Subcutaneous abdominal adipose tissue (tissue), 5 donors: ENCODE measurements at regions not wholly inside any gene's neighbourhood (a gene's known extent, or its start where the extent isn't known, plus 50 kb on each side); places are given as distances from the start of the nearest gene placed in this dataset.

ENCODE experiments used
- H3K27ac ChIP-seq: one replicate; pipeline ENCODE4 v1.7.0; 2013; ENCODE audit warnings: low read depth, mild to moderate bottlenecking, inconsistent platforms, low read length, moderate library complexity
- H3K27me3 ChIP-seq, 5 donors: one replicate each; pipeline ENCODE4 v1.7.0; 2013; ENCODE audit warnings: low read length in 5 of 5, inconsistent platforms in 1 of 5; ENCODE audit not compliant: control insufficient read depth in 5 of 5, insufficient read depth in 4 of 5
- H3K36me3 ChIP-seq, 5 donors: one replicate each; pipeline ENCODE4 v1.7.0; 2013; ENCODE audit warnings: low read length in 5 of 5; ENCODE audit not compliant: control insufficient read depth in 5 of 5, insufficient read depth in 5 of 5
- H3K4me1 ChIP-seq, 5 donors: one replicate each; pipeline ENCODE4 v1.7.0; 2013; ENCODE audit warnings: low read length in 5 of 5, mild to moderate bottlenecking in 3 of 5, moderate library complexity in 1 of 5; ENCODE audit not compliant: control insufficient read depth in 5 of 5, insufficient read depth in 5 of 5
- H3K4me3 ChIP-seq, 5 donors: one replicate each; pipeline ENCODE4 v1.7.0; 2013; ENCODE audit warnings: low read length in 5 of 5, low read depth in 1 of 5
- H3K9ac ChIP-seq, 5 donors: one replicate each; pipeline ENCODE4 v1.7.0; 2013; ENCODE audit warnings: low read length in 5 of 5, mild to moderate bottlenecking in 4 of 5, moderate library complexity in 3 of 5
- H3K9me3 ChIP-seq, 5 donors: one replicate each; pipeline ENCODE4 v1.7.0; 2013; ENCODE audit warnings: low read length in 5 of 5; ENCODE audit not compliant: control insufficient read depth in 5 of 5
- donor health status: healthy.
- donor health status: healthy.
- donor health status: healthy.
- donor health status: healthy.
- donor health status: healthy.

- Histone ChIP-seq H3K9ac (no peak overlapping the region), H3K36me3 (no peaks in the 10 kb centered on the region), H3K9me3 (no peaks in the 10 kb centered on the region), H3K4me1 (peaks cover 0 to 7% (median 0%) of the 10 kb centered on the region in 5 donors), H3K4me3 (no peak overlapping the region), H3K27ac (no peak overlapping the region), H3K27me3 (no peaks in the 10 kb centered on the region)
Measured at GRCh38 chr15:53882311-53882710, 95.9 kb upstream of the UNC13C start.

DNA sequence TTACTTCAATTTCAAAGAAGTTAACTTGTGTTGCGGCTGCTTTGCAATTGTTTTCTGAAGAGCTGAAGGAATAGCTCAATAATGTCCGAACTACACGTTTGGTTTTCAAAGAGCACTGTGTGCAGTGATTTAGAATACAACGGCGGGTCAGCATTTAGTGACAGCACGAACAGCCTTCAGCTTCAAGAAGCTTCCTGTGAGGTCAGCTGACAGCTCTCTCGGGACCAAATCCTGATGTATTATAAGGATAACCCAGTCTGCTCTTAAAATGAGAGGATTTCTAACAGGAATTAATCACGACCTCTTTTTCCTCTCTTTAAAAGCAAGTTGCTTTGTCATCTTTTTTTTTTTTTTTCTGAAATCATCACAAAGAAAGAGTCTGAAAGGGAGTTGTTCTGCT lies 97.9 kb upstream of the UNC13C start:
- peak overlapping the region in 2 of 5 donors; percentile 23 to 26 for H3K4me3 ChIP-seq

GRCh38 chr15:53875711-53876110 lies 102.5 kb upstream of the UNC13C start:
- Histone ChIP-seq H3K9me3 (no peaks in the 10 kb centered on the region), H3K4me3 (no peak overlapping the region), H3K27ac (no peak overlapping the region), H3K9ac (no peak overlapping the region), H3K36me3 (no peaks in the 10 kb centered on the region), H3K4me1 (peaks cover 0 to 7% (median 0%) of the 10 kb centered on the region in 5 donors), H3K27me3 (no peaks in the 10 kb centered on the region)

More for the DNA sequence above, 97.9 kb upstream of the UNC13C start:
- Histone ChIP-seq H3K27me3 (no peaks in the 10 kb centered on the region), H3K9me3 (no peaks in the 10 kb centered on the region), H3K9ac (no peak overlapping the region), H3K27ac (no peak overlapping the region), H3K4me1 (peaks cover 0 to 7% (median 0%) of the 10 kb centered on the region in 5 donors), H3K36me3 (no peaks in the 10 kb centered on the region)

- H3K27me3 ChIP-seq: no peaks in the 10 kb centered on the region
- no peak overlapping the region for H3K9ac ChIP-seq
- H3K27ac ChIP-seq: no peak overlapping the region
- H3K36me3 ChIP-seq: no peaks in the 10 kb centered on the region
- H3K4me1 ChIP-seq: peaks cover 0 to 1% (median 0%) of the 10 kb centered on the region in 5 donors
- no peak overlapping the region for H3K4me3 ChIP-seq
- no peaks in the 10 kb centered on the region for H3K9me3 ChIP-seq
Measured at GRCh38 chr15:53875139-53875538, 103.1 kb upstream of the UNC13C start.

- H3K36me3 ChIP-seq: no peaks in the 10 kb centered on the region
- no peak overlapping the region for H3K4me3 ChIP-seq
- H3K9me3 ChIP-seq: no peaks in the 10 kb centered on the region
- H3K27me3 ChIP-seq: no peaks in the 10 kb centered on the region
- no peaks in the 10 kb centered on the region for H3K4me1 ChIP-seq
- H3K9ac ChIP-seq: no peak overlapping the region
- no peak overlapping the region for H3K27ac ChIP-seq
Measured at GRCh38 chr15:53872410-53872809, 105.8 kb upstream of the UNC13C start.

GRCh38 chr15:53869806-53870073 lies 108.5 kb upstream of the UNC13C start:
- H3K27ac ChIP-seq: no peak overlapping the region
- H3K27me3 ChIP-seq: no peaks in the 10 kb centered on the region
- H3K9ac ChIP-seq: no peak overlapping the region
- H3K36me3 ChIP-seq: no peaks in the 10 kb centered on the region
- no peaks in the 10 kb centered on the region for H3K4me1 ChIP-seq
- H3K4me3 ChIP-seq: no peak overlapping the region
- no peaks in the 10 kb centered on the region for H3K9me3 ChIP-seq

DNA sequence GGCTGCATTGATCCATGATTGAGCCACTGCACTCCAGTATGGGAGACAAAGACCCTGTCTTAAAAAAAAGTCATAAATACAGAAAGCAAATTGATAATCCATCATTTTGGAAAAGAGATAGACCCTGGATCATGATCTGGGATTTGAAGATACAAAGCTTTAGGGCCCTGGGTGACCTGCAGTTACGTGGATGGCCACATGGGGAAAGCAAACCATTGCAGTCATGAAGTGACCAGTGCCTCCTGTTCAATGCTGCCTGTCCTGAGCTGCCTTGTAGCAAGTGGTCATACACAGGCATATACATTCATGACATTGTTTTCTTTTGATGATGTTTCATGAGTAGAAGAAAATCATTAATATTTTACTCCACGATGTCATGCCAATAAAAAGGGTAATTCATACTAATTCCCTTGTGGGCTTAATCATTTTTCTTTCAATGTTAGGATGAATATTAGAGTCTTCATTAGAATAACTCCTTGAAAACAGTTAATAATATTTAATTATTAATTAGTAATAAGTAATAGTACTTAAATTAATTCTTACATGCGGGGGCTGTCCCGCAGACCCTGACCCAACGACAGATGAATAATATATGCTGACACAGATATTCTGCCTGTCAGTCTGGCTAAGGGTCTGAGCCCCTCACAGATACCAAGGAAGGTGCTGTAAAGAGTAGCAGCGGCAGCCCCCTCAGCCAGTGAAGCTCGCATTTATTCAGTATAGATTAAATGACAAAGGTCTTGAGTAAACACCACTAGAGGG lies 109.0 kb upstream of the UNC13C start:
- Histone ChIP-seq H3K36me3 (no peaks in the 10 kb centered on the region), H3K9me3 (no peaks in the 10 kb centered on the region), H3K4me1 (no peaks in the 10 kb centered on the region), H3K27ac (no peak overlapping the region), H3K27me3 (no peaks in the 10 kb centered on the region), H3K4me3 (no peak overlapping the region), H3K9ac (no peak overlapping the region)

DNA sequence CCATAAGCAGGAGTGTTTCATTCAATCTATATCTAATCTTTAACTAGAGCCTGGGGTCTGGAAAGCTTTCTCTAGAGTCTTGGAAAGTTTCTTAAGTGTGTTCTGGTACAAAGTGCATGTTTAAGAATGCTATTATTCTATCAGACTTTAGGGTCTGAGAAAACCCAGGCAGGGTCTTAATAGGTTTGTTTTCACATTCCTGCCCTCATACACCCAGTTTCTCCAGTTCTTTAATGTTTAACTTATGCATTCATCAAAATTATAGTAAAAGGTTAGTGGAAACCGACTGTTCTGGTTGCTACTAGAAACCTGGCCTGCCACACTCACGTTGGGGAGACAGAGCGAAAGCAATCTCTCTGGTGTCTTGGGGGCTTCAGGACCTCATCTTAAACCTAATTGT lies 102.9 kb upstream of the WDR72 start:
- Histone ChIP-seq H3K36me3 (no peaks in the 10 kb centered on the region), H3K4me1 (no peaks in the 10 kb centered on the region), H3K4me3 (no peak overlapping the region), H3K27ac (no peak overlapping the region), H3K27me3 (no peaks in the 10 kb centered on the region), H3K9me3 (peaks cover 0 to 3% (median 0%) of the 10 kb centered on the region in 5 donors), H3K9ac (no peak overlapping the region)

GRCh38 chr15:53861792-53862191 lies 102.3 kb upstream of the WDR72 start:
- Histone ChIP-seq H3K9me3 (peaks cover 0 to 3% (median 0%) of the 10 kb centered on the region in 5 donors), H3K4me1 (no peaks in the 10 kb centered on the region), H3K27me3 (no peaks in the 10 kb centered on the region), H3K9ac (no peak overlapping the region), H3K4me3 (no peak overlapping the region), H3K27ac (no peak overlapping the region), H3K36me3 (no peaks in the 10 kb centered on the region)

- no peaks in the 10 kb centered on the region for H3K36me3 ChIP-seq
- no peaks in the 10 kb centered on the region for H3K27me3 ChIP-seq
- no peak overlapping the region for H3K4me3 ChIP-seq
- peaks cover 0 to 3% (median 0%) of the 10 kb centered on the region in 5 donors for H3K9me3 ChIP-seq
- H3K9ac ChIP-seq: no peak overlapping the region
- H3K27ac ChIP-seq: no peak overlapping the region
- no peaks in the 10 kb centered on the region for H3K4me1 ChIP-seq
Measured at GRCh38 chr15:53851110-53851848, 91.8 kb upstream of the WDR72 start.
